Fibroblast of peridontal ligament (primary cell): ENCODE measurements at regions not wholly inside any gene's neighbourhood (a gene's known extent, or its start where the extent isn't known, plus 50 kb on each side); places are given as distances from the start of the nearest gene placed in this dataset.
"Not testable (repeated sequence)": the region's sequence is repeated elsewhere in the genome, so short reads cannot be mapped to it uniquely, and the experiment has no call there.

Source experiments
- DNase-seq: peaks from one replicate; pipeline ENCODE4 v3.0.0-alpha.2; 2010; ENCODE audit errors: extremely low read depth

DNA sequence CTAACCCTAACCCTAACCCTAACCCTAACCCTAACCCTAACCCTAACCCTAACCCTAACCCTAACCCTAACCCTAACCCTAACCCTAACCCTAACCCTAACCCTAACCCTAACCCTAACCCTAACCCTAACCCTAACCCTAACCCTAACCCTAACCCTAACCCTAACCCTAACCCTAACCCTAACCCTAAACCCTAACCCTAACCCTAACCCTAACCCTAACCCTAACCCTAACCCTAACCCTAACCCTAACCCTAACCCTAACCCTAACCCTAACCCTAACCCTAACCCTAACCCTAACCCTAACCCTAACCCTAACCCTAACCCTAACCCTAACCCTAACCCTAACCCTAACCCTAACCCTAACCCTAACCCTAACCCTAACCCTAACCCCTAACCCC is 80.6 kb upstream of the PLEKHG4B start:
- not testable (repeated sequence) for DNase-seq

DNA sequence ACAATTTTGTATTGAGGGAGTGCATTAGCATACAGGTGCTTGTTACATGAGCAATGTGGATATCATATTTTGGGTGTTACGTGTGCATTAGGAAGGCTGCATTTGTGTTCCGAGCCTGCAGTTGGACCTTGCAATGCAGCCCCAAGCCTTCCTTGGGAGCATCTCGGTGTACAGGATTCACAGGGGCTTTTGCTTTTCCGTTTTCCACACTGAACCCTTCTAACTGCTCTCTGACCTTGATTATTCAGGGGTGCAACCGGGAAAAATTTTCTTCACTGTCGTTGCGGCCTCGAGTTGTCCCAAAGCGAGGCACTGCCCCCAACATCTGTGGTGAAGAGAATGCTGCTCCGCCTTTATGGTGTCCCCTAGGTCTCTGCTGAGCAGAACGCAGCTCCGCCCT is 80.1 kb upstream of the PLEKHG4B start:
- DNase-seq, result no peak

DNA sequence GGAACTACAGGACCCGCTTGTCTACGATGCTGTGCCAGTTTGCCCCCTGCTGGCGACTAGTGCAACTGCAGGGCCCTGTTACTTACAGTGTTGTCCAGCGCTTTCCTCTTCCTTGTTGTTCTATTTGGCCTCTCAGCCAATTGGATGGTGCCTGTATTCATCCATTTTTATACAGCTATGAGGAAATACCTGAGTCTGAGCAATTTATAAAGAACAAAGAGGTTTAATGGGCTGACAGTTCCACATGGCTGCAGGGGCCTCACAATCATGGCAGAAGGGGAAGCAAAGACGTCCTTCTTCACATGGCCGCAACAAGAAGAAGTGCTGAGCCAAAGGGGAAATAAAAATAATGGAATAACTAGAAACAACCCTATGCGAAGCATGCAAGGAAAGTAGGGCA is 78.7 kb upstream of the PLEKHG4B start:
- DNase-seq, result no peak

DNA sequence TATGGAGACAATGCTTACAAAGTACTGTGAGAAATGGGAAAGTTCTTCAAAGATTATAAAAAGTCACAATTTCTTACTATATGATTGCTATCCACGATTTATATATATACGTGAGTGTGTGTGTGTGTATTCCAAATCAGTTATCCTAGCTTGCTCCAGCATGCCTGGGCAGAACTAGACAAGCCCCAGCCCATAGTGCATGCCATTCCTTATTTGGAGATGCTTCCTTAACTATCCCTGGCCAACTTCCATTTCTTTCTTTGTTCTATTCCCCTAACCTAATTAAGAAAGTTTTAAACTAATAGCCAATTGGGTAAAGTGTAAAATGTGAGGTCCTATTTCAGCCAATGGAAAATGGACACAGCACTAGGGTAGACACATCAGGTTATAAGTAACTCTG is 77.3 kb upstream of the PLEKHG4B start:
- DNase-seq, result peak; percentile 13

DNA sequence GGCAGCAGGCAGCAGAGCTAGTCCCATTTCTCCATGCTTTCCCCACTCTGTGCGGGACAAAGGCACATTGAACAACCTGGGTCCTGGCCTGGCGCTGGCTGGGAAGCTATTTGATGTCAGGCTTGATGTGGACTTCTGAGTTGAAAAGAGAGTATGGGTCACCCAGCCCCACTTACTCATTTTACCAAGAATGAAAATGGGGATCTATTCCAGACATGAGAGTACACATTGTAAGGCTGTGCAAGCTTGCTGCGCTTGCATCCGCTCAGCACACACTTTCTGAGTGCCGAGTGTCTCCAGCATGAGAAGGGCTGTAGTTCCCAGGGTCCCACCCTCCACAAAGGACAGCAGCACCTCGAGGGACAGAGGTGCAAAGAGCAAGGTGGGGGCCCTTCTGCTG is 71.7 kb upstream of the PLEKHG4B start:
- DNase-seq, result not testable (repeated sequence)

DNA sequence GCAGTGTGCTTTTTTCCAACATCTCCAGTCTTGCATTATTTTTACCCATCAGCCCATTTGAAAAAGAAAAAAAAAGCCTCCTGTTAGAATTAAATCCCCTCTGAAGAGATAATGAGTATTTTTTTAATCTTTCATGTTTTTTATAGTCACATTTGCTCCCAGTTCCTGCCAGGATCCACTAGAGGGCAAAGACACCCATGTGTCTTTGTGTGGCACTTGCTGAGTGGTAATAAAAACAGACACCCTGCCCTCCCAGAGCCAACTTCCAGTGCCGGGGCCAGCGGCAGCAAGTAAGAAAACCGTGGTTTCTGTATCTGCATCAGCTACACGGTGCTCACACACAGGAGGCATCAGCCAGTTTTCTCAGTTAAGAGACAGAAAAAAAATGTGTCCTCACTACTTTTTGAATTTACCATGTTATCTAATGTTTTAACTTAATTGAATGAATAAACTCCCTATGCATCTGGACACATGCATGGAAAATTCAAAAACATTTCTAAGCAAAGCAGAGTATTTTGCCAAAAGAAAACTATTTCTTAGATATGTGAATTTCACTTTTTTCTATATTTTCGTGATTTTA is 70.2 kb upstream of the PLEKHG4B start:
- peak; percentile 27 for DNase-seq

DNA sequence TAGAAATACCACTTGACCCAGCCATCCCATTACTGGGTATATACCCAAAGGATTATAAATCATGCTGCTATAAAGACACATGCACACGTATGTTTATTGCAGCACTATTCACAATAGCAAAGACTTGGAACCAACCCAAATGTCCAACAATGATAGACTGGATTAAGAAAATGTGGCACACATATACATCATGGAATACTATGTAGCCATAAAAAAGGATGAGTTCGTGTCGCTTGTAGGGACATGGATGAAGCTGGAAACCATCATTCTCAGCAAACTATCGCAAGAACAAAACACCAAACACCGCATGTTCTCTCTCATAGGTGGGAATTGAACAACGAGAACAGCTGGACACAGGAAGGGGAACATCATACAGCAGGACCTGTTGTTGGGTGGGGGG is 68.1 kb upstream of the PLEKHG4B start:
- DNase-seq, result not testable (repeated sequence)

DNA sequence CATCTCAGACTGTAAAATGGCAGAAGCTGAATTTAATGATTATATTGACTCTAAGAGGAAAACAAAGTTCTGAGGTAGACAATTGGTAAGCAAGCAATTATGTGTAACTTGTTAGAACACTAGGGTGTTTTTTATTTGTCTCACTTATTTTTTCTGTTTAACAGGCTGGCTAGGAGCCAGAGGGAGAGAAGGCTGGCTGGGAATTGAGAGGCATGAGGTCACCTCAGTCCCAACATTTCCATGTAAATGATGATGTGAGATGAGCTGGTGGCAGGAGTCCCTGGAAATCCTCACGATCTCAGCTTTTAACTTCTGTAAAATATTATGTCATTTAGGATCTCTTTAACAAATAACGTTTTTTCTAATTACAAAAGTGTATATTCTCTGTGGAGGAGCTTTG is 66.9 kb upstream of the PLEKHG4B start:
- DNase-seq, result not testable (repeated sequence)

DNA sequence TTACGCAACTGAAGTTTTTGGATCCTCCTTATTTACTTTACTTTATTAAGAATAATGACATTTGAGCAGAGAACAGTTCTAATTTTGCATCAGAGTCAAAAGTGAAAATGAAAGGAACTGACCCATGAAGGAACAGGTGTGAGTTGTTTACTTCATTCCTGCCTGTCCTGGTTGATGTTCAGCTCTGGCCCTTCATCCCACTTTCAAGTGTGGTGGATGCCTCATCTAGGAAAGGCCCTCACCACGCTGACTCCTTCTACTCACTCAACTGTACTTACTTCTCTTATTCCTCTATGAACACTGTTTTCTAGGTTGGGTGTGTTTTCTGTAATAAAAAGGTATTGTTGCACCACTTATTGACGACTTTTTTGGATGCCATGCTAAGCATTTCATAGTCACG is 61.8 kb upstream of the PLEKHG4B start:
- DNase-seq, result no peak

DNA sequence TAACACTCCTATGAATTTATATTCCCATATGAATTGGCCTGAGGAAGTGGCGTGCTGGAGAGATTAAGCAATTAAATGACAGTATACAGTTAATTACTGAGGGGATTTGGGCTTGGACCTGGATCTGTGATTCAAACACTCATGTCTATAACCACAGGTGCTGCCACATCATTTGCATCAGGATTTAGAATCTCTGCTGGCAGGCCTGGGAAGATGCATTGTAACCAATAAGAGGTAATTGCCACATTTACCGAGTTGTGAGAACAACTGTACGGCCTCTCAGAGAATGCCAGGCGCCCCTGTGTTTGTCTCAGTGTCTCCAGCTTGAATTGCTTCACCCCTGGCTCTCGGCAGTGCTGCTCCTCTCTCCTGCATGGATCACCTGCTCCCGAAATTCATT is 61.4 kb upstream of the PLEKHG4B start:
- not testable (repeated sequence) for DNase-seq

DNA sequence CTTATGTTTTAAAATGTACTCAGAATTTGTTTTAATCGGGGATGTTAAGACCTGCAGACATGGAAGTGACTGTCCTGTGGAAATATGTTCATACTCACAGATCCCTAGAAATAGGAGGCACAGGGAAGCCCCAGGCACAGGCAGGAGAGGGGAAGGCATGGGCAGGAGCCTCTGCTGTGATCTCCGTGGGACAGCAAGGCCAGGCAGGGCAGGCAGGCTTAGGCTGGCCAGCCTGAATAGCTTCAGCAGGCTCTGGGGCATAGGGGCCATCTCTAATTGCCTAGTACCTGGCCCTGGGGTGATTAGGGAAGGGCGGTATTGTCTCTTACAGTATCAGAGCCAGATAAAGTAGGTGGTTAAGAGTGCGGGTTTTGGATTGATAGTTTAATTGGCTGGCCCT is 59.8 kb upstream of the PLEKHG4B start:
- DNase-seq, result no peak

DNA sequence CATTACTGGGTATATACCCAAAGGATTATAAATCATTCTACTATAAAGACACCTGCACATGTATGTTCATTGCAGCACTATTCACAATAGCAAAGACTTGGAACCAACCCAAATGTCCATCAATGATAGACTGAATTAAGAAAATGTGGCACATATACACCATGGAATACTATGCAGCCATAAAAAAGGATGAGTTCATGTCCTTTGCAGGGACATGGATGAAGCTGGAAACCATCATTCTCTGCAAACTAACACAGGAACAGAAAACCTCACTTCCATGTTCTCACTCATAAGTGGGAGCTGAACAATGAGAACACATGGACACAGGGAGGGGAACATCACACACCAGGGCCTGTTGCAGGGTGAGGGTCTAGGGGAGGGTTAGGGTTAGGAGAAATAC is 56.4 kb upstream of the PLEKHG4B start:
- not testable (repeated sequence) for DNase-seq

DNA sequence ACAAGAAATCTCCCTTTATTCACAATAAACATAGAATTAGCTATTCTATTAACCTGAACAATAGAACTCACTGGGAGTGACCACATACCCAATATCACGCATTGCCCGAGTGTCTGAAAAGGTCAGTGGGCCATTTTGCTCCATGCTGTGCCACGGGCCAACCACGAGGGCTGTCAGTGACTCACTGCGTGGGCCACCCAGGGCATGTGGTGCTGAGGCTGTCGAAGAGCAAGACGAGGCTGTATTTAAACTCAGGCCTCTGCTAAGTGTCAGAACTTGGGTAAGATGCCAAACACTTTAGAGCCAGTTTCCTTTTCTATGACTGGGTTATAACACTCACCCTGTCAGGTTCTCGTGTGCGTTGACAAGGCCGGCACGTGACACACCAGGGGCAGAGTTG is 54.8 kb upstream of the PLEKHG4B start:
- not testable (repeated sequence) for DNase-seq

DNA sequence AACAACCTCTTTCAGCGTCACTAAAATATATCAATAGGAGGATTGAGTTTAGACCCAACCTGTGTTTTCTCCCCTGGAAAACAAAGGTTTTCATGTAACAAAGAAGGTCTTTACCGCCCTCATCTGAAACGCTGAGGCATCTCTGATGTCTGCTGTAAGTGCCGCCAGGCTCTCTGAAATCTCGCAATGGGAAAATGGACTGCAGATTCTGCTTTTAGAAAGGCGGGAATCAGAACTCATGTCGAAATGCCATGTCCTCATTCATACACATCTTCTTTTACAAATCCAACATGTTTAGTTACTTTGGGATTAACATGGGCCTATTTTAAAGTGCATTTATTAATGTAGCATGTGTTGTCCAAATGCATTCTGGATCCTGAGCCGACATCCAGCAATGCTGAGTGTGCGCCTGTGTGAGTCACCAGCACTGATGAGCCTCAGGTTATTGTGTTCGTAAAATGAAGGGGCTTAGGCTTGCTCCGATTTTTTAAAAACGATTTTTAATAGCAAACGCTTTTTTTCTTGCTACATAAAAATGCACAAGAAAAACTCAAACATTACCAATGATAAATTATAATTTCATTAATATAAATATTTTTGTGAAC is 51.9 kb upstream of the PLEKHG4B start:
- DNase-seq, result no peak
